ENCODE measurements at regions not wholly inside any gene's neighbourhood (a gene's known extent, or its start where the extent isn't known, plus 50 kb on each side); places are given as distances from the start of the nearest gene placed in this dataset.

GRCh38 chr2:61721382-61721781 lies 132.5 kb downstream of the FAM161A start:
- DNase-seq: no peak

- no peak for DNase-seq
Measured at GRCh38 chr2:61720911-61721310, 132.9 kb downstream of the FAM161A start.

- no peak for DNase-seq
Measured at GRCh38 chr2:61718965-61719364, 134.9 kb downstream of the FAM161A start.

- DNase-seq: no peak
Measured at GRCh38 chr2:61715506-61715905, 138.4 kb downstream of the FAM161A start.

- no peak for DNase-seq
Measured at GRCh38 chr2:61714210-61714609, 139.7 kb downstream of the FAM161A start.

GRCh38 chr2:61713457-61713856 lies 140.4 kb downstream of the FAM161A start:
- DNase-seq: no peak

GRCh38 chr2:61712060-61712459 lies 141.8 kb downstream of the FAM161A start:
- DNase-seq: no peak

- DNase-seq: no peak
Measured at GRCh38 chr2:61710711-61711110, 143.1 kb downstream of the FAM161A start.

GRCh38 chr2:61707984-61708852 lies 145.6 kb downstream of the FAM161A start:
- DNase-seq: peak; percentile 93

- DNase-seq: no peak
Measured at GRCh38 chr2:61705625-61706024, 148.2 kb downstream of the FAM161A start.

GRCh38 chr2:61704364-61704763 lies 149.5 kb downstream of the FAM161A start:
- no peak for DNase-seq

- DNase-seq: no peak
Measured at GRCh38 chr2:61702088-61702467, 151.8 kb downstream of the FAM161A start.

- no peak for DNase-seq
Measured at GRCh38 chr2:61700464-61700863, 153.4 kb downstream of the FAM161A start.

GRCh38 chr2:61694312-61695274 lies 156.4 kb upstream of the XPO1 start:
- peak; percentile 73 for DNase-seq

- no peak for DNase-seq
Measured at GRCh38 chr2:61693744-61694143, 155.6 kb upstream of the XPO1 start.

- no peak for DNase-seq
Measured at GRCh38 chr2:61690078-61690596, 152.0 kb upstream of the XPO1 start.

- no peak for DNase-seq
Measured at GRCh38 chr2:61689568-61689967, 151.4 kb upstream of the XPO1 start.

GRCh38 chr2:61688369-61689334 lies 150.5 kb upstream of the XPO1 start:
- no peak for DNase-seq

- DNase-seq: no peak
Measured at GRCh38 chr2:61679096-61679495, 140.9 kb upstream of the XPO1 start.

GRCh38 chr2:61677942-61678341 lies 139.8 kb upstream of the XPO1 start:
- no peak for DNase-seq

- DNase-seq: no peak
Measured at GRCh38 chr2:61677306-61677705, 139.2 kb upstream of the XPO1 start.

GRCh38 chr2:61675204-61675603 lies 137.0 kb upstream of the XPO1 start:
- no peak for DNase-seq

Measured in kidney glomerular epithelial cell (primary cell).